RKO (cell line): ENCODE measurements at regions not wholly inside any gene's neighbourhood (a gene's known extent, or its start where the extent isn't known, plus 50 kb on each side); places are given as distances from the start of the nearest gene placed in this dataset.

Experiments used
- DNase-seq: peaks from one replicate; pipeline ENCODE4 v3.0.0-alpha.2; 2016; ENCODE audit warnings: low spot score

GRCh38 chr3:105014631-105015030, 352.1 kb upstream of the ALCAM start:
- DNase-seq = no peak

GRCh38 chr3:105022813-105023212, 343.9 kb upstream of the ALCAM start:
- DNase-seq = no peak

GRCh38 chr3:105030211-105030610, 336.5 kb upstream of the ALCAM start:
- DNase-seq = no peak

GRCh38 chr3:105032541-105032940, 334.2 kb upstream of the ALCAM start:
- no peak for DNase-seq

- no peak for DNase-seq
Measured at GRCh38 chr3:105033081-105033480, 333.6 kb upstream of the ALCAM start.

GRCh38 chr3:105039004-105039403, 327.7 kb upstream of the ALCAM start:
- no peak for DNase-seq

GRCh38 chr3:105040026-105040622, 326.6 kb upstream of the ALCAM start:
- DNase-seq = no peak

GRCh38 chr3:105042586-105042985, 324.1 kb upstream of the ALCAM start:
- DNase-seq = no peak

GRCh38 chr3:105051111-105051510, 315.6 kb upstream of the ALCAM start:
- no peak for DNase-seq

GRCh38 chr3:105051972-105052371, 314.7 kb upstream of the ALCAM start:
- no peak for DNase-seq

- DNase-seq = no peak
Measured at GRCh38 chr3:105062853-105063252, 303.9 kb upstream of the ALCAM start.

- no peak for DNase-seq
Measured at GRCh38 chr3:105065895-105066839, 300.5 kb upstream of the ALCAM start.

- DNase-seq = no peak
Measured at GRCh38 chr3:105067361-105067760, 299.3 kb upstream of the ALCAM start.

- DNase-seq = no peak
Measured at GRCh38 chr3:105077060-105077822, 289.5 kb upstream of the ALCAM start.

- DNase-seq = no peak
Measured at GRCh38 chr3:105083945-105084344, 282.8 kb upstream of the ALCAM start.

- DNase-seq = no peak
Measured at GRCh38 chr3:105085506-105085905, 281.2 kb upstream of the ALCAM start.

GRCh38 chr3:105093371-105094252, 273.1 kb upstream of the ALCAM start:
- DNase-seq = no peak

- no peak for DNase-seq
Measured at GRCh38 chr3:105094588-105094987, 272.1 kb upstream of the ALCAM start.

GRCh38 chr3:105096071-105096470, 270.6 kb upstream of the ALCAM start:
- DNase-seq = no peak

- DNase-seq = no peak
Measured at GRCh38 chr3:105101603-105102002, 265.1 kb upstream of the ALCAM start.

GRCh38 chr3:105103139-105103538, 263.6 kb upstream of the ALCAM start:
- DNase-seq = no peak

GRCh38 chr3:105108823-105109222, 257.9 kb upstream of the ALCAM start:
- DNase-seq = no peak
